ENCODE measurements at regions not wholly inside any gene's neighbourhood (a gene's known extent, or its start where the extent isn't known, plus 50 kb on each side); places are given as distances from the start of the nearest gene placed in this dataset.

GRCh38 chr20:40146071-40146470 lies 543.0 kb downstream of the MAFB start:
- no TSS peak for BruUV-seq (replicated peaks)
- FAIRE-seq = no peak
- no peak for DNase-seq (ENCODE audit: low read depth, low spot score)
- no peaks in the 10 kb centered on the region for H3K9me3 ChIP-seq (replicated peaks; ENCODE audit: control insufficient read depth, insufficient read depth, low read length)
- TF ChIP-seq POLR2AphosphoS5 (IDR thresholded peaks at IDR 0.05; ENCODE audit: insufficient read depth, low read depth, low read length) (no peak), CTCF (IDR thresholded peaks at IDR 0.05; ENCODE audit: extremely low read depth in 1 of 2, insufficient read depth in 1 of 2, low read depth in 1 of 2, low read length in 2 of 2) (no peak), JUN (IDR thresholded peaks at IDR 0.05; ENCODE audit: borderline replicate concordance, insufficient read depth, insufficient read length, low read depth) (no peak), MYC (IDR thresholded peaks at IDR 0.05; ENCODE audit: low read depth, low read length) (no peak), MAX (IDR thresholded peaks at IDR 0.05; ENCODE audit: insufficient read depth, insufficient read length) (no peak), EZH2 (IDR thresholded peaks at IDR 0.05; ENCODE audit: borderline replicate concordance, low read depth, low read length, severe bottlenecking) (no peak), GATA2 (IDR thresholded peaks at IDR 0.05; ENCODE audit: insufficient read depth, insufficient read length, low read depth, low read length) (no peak), POLR2A (IDR thresholded peaks at IDR 0.05; ENCODE audit: low read depth, low read length) (no peak), FOS (IDR thresholded peaks at IDR 0.05; ENCODE audit: borderline replicate concordance, insufficient read depth, low read length) (no peak)
- dilution Hi-C loops (cut with MboI; ENCODE audit: extremely low pct_ligation_motif_present, low sequenced_read_pairs) = no loop called here
- intact Hi-C loops (cut with micrococcal nuclease) = no loop called here
- H3K4me1 ChIP-seq (ENCODE audit: control insufficient read depth, extremely low read depth, insufficient read depth, low read length) = no peaks in the 10 kb centered on the region
- H3K36me3 ChIP-seq (ENCODE audit: control insufficient read depth in 2 of 2, extremely low read depth in 1 of 2, insufficient read depth in 2 of 2, low read length in 2 of 2) = no peaks in the 10 kb centered on the region
- ChIA-PET POLR2A (no interaction called here), CTCF (interaction anchor here (1.4 kb wide), 1 partner anchor 14 kb away, joined by 5 read pairs; no protein-coding TSS in a partner anchor)
- no peak overlapping the region for H3K4me3 ChIP-seq (replicated peaks in 1 of 3; ENCODE audit: insufficient read depth in 1 of 3, low read depth in 1 of 3, low read length in 3 of 3)
- H3K9ac ChIP-seq (replicated peaks; ENCODE audit: extremely low read depth, insufficient read depth, low read length) = no peak overlapping the region
- H4K20me1 ChIP-seq (replicated peaks; ENCODE audit: control insufficient read depth, extremely low read depth, insufficient read depth, low read length) = no peaks in the 10 kb centered on the region
- no peak overlapping the region for H3K4me2 ChIP-seq (ENCODE audit: insufficient read depth, low read length)
- no peak overlapping the region for H2AFZ ChIP-seq (ENCODE audit: low read depth, low read length)
- no peaks in the 10 kb centered on the region for H3K79me2 ChIP-seq (ENCODE audit: control insufficient read depth, insufficient read depth, low read length)
- H3K27me3 ChIP-seq (ENCODE audit: control insufficient read depth in 2 of 2, insufficient read depth in 2 of 2, low read length in 2 of 2) = no peaks in the 10 kb centered on the region
- H3K9me1 ChIP-seq (replicated peaks; ENCODE audit: control insufficient read depth, extremely low read depth, insufficient read depth, low read length) = no peaks in the 10 kb centered on the region
- H3K27ac ChIP-seq (ENCODE audit: insufficient read depth, low read depth, low read length) = no peak overlapping the region
